Activated T-helper 1 cell treated with anti-CD3 and anti-CD28 coated beads, Interleukin-2, amount 50 U/mL, for 16 hours (primary cell): ENCODE measurements at regions not wholly inside any gene's neighbourhood (a gene's known extent, or its start where the extent isn't known, plus 50 kb on each side); places are given as distances from the start of the nearest gene placed in this dataset.
"Not testable (repeated sequence)": the region's sequence is repeated elsewhere in the genome, so short reads cannot be mapped to it uniquely, and the experiment has no call there.

Source experiments
- DNase-seq, 2 donors: peaks; one replicate each; pipeline ENCODE4 v3.0.0-alpha.2; 2020; ENCODE audit warnings: low read depth in 1 of 2, low spot score in 1 of 2

DNA sequence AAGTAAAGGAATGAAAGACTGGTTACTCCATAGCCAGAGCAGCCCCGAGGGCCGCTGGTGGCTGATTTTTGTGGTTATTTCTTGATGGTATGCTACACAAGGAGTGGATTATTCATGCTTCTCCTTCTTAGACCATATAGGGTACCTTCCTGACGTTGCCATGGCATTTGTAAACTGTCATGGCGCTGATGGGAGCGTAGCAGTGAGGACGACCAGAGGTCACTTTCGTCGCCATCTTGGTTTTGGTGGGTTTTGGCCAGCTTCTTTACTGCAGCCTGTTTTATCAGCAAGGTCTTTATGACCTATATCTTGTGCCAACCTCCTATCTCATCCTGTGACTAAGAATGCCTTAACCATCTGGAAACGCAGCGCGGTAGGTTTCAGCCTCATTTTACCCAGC, 1187.6 kb upstream of the AUTS2 start:
- DNase-seq, result not testable (repeated sequence)

DNA sequence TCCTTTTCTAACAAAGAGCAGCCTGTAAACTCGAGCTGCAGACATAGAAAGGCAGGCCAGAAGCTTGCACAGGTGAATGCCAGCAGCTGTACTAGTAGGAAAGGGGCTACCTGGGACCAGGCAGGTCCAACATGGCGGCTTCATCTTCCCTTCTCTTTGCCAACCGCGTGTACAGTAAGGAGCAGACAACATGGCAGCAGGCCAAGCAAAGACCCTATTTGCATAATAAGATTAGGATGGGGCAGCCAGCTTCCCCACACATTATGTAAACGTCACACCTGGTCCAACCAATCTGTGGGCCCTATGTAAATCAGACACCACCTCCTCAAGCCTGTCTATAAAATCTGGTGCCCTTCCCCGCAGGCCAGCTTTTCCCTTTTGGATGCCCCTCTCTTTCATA, 1186.5 kb upstream of the AUTS2 start:
- no peak for DNase-seq

DNA sequence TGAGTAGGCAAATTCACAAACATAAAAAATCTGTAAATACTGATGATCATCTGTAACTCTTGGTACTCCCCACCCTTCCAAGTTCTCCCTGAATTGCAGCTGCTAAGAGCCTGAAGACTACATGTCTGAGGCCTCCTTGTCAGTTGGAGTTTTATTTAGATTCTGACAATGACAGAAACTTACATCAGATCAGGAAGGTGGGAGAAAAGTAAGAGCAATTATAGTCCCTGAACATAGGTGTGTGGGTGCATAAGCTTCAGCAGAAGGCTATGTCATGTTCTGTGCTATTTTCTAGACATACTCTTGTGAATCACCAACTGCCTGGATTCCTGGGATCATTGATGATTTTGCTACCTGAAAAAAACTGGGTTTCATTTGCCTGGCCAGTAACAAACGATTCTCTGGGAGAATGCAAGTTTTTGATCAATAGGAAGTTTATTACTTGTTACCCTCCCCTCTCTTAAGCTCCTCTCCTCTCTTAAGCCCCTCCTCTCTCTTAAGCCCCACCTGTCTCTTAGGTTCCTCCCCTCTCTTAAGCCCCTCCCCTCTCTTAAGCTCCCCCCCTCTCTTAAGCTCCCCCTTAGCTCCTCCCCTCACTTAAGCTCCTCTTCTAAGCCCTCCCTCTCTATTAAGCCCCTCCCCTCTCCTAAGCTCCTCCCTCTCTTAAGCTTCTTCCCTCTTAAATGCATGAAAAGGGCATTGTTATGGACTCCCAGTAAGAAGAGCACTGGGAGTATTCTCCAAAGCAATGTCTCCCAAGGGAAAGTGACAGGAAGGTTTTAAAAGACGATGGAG, 1183.4 kb upstream of the AUTS2 start:
- DNase-seq, result no peak

DNA sequence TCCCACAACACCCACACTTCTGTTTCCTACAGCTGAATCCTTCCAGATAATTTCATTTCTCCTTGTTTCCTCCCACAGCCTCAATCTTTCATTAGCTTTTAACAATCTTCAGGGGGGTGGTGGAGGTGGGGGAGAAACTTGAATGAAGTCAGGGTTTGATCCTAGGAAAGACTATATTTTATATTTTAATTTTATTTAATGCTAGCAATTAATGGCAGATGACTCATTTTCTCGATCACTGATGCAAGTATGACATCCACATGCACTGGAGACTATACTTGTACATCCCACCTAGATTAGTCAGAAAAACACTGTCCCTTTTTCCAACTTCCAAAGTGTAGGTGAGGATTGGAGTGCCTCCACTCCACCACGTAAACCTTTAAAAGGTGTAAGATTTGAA, 1181.3 kb upstream of the AUTS2 start:
- DNase-seq, result no peak

DNA sequence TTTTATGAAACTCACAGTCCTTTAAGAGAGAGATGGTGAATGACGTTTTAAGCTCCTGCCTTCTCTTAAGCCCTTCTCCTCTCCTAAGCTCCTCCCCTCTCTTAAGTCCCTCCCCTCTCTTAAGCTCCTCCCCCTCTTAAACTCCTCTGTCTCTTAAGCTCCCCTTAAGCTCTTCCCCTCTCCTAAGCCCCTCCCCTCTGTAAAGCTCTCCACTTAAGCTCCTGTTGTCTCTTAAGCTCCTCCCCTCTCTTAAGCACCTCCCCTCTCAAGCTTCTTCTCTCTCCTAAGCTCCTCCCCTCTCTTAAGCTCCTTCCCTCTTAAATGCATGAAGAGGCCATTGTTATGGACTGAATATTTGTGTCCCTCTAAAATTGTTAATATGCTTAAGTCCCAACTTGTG, 1180.6 kb upstream of the AUTS2 start:
- no peak for DNase-seq

DNA sequence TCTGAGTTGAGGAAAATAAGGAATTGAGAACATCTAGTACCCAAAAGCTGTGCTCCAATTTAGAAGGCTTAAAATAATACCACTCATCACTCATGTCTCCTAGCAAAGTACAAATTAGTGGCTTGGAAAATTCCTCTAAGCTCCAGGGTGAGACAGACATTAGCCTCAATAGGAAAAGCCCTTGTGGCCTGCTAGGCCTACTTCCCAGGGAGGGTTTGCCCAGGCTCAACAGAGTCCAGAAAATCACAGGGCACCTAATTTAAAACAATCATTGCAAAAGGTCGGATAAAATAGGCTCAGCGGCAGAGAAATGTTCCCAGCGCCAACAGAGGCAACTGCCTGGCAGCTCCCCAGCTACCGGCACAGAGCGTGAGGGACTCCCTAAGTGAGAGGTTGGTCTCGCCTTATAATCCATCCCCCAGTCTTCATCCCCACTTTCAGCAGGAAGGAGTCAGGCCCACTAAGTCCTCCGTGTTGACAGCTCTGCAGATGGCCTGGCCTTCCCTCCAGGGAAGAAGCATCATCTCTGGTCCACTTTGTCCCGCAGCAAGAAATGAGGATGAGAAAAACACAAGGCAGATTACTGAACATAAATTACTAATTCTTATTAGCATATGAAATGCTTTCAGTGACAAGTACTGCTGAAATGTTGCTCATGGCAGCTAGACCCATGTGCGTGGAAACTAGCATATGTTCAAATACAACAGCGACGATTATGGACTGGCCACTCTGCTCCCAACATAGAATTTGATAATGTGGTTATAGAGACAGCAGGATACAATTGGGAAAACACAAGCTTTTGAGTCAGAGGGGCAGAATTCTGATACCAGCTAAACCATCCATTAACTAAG, 1177.7 kb upstream of the AUTS2 start:
- DNase-seq, result no peak

DNA sequence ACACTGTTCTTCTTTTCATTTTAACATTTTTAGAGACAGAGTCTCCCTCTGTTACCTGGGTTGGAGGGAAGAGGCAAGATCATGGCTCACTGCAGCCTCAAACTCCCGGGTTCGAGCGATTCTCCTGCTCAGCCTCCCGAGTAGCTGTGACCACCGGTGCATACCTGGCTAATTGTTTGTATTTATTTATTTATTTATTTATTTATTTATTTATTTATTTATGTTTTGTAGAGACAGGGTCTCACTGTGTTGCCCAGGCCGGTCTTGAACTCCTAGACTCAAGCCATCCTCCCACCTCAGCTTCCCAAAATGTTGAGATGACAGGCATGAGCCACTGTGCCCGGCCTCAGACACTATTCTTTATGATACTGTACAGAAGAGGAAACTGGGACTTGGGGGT, 1176.6 kb upstream of the AUTS2 start:
- DNase-seq, result no peak

DNA sequence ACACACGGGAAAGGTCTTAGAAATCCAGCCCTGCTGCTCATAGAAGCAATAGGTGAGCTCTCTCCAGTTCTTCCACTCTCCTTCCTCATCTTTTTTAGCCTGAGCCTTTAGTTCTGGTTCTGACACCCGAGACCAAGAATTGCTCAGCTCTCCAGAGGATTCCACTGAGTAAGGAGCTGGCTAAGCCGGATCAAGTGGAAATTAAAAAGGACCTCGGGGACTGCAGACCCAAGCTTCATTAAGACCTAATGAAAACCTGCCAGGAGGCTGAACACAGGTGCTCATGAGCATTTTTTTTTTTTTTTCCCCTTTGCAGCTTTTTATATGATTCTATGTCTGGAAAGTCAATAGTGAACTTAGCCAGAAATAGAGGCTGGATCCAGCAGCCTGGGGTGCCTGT, 1176.0 kb upstream of the AUTS2 start:
- no peak for DNase-seq

DNA sequence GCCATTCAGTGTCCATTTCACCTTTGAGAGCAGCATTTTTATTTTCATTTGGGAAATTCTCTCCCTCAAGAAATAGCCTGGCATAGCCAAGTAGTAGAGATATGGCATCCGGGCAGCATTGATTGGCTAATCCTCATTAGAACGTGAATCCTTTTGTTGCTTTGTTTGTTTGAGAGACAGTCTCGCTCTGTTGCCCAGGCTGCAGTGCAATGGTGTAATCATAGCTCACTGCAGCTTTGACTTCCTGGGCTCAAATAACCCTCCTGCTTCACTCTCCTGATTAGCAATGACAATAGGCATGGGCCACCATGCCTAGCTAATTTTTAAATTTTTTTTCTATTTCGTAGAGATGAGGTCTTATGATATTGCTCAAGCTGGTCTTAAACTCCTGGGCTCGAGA, 1174.9 kb upstream of the AUTS2 start:
- no peak for DNase-seq

DNA sequence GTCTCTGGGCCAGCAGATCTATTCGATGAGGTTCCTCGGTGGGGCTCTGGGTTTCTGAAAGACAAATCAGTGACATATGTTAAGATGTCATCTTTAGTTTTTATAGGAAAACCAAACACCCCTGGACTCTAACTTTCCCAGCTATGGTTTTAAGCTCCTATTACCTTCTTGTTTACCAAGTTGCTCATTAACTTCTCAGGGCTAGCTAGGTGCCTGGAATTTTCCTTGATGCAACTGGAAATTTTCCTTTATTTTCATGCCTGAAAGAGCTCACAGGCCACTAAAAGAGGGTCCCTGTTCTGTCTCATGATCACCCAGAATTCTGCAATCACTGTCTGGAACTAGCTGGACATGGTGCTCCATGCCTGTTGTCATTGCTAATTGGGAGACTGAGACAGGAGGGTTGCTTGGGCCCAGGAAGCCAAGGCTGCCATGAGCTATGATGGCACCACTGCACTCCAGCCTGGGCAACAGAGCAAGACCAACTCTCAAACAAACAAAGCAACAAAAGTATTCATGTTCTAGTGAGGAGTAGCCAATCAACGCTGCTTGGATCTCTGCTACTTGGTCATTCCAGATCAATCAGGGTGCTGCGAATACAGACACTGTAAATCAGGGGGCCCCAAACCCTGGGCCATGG, 1173.5 kb upstream of the AUTS2 start:
- no peak for DNase-seq

DNA sequence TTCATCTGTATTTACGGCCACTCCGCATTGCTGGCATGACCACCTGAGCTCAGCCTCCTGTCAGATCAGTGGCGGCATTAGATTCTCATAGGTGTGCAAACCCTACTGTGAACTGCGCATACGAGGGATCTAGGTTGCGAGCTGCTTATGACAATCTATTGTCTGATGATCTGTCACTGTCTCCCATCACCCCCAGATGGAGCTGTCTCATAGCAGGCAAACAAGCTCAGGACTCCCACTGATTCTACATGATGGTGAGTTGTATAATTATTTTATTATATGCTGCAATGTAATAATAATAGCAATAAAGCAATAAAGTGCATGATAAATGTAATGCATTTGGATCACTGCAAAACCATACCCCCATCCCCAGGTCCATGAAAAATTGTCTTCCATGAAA, 1172.9 kb upstream of the AUTS2 start:
- DNase-seq, result no peak

DNA sequence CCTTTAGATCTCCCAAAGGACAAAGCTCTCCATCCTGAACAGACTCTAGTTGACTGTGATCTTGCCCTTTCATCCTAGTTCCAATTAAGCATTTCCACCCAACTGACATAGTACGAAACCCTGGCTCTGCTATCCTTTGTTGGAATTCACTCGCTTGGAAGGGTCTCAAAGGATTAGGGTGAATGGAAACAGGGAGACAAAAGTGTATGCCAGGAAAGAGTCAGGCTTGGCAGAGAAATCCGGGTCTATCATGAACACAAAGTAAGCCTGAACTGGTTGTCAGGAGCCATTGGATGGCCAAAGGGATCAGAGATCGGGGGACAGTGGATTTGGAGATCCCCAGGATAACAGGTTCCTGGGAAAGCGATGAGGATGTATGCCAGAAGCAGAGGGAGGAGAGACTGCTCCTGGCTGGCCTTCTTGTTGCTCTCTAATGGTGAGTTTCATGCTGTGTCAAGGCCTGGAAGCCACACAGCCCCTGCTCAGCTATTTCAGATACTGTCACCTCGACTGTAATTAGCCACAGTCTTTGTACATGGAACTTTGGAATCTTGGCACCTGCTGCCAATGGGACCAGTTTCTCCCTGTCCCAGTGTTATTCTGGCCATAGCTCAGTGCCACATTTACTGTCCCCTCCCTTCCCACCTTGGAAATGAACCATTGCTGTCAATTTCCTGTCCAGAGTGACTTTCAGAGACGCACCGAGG, 1168.7 kb upstream of the AUTS2 start:
- no peak for DNase-seq

DNA sequence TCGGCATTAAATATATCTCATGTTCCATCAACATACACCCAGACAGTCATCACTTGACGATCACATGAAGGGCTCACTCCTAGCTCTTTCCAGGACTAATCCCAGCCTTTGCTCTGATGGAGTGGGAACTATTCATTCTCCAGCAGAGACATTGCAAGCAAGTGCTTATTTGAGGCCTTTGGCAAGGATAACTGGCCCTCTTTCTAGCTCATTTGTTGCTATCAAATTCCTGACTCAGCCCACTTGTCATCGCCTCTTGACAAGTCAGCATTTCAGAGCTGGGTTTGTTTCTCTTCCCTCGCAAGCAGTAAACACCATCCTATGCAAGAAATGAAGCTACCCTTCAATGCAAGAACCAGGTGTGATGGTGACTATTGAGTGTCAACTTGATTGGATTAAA, 1165.7 kb upstream of the AUTS2 start:
- no peak for DNase-seq

DNA sequence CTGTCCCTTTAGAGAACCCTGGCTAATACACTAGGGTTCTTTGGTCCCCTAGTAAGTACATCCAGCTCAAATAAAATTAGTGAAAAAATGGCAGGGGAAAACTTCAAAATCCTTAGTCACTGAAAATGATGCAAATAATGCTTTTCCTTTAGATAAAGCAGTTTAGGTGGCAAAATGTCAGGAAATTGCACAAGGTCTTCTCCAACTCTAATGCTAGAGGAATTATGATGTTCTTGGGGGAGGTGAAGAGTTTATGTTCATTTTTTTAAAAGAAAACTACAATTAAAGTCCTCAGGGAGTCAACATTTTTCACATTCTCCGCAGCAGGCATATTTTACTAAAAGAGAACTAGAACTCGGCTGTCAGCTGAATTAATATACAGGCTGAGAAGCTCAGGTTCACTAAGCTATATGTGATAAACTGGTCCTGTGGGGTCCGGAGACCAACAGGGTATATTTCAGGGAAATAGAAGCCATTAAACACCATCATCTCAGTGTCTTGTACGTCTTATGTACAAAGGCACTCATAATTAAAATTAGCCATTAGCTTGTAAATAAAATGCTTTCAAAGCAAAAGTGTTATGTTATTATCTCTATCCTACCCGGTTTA, 1164.7 kb upstream of the AUTS2 start:
- DNase-seq, result no peak

DNA sequence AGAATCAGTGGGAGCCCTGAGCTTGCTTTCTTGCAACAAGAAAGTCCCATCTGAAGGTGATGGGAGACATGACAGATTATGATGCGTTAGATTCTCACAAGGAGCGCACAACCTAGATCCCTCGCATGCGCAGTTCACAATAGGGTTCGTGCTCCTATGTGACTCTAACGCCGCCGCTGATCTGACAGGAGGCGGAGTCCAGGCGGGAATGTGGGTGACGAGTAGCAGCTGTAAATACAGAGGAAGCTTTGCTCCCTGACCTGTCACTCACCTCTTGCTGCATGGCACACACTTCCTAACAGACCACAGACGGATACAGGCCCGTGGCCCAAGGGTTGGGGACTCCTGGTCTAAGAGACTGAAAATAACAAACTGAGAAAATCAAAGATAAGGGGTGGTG, 1163.4 kb upstream of the AUTS2 start:
- DNase-seq, result no peak

DNA sequence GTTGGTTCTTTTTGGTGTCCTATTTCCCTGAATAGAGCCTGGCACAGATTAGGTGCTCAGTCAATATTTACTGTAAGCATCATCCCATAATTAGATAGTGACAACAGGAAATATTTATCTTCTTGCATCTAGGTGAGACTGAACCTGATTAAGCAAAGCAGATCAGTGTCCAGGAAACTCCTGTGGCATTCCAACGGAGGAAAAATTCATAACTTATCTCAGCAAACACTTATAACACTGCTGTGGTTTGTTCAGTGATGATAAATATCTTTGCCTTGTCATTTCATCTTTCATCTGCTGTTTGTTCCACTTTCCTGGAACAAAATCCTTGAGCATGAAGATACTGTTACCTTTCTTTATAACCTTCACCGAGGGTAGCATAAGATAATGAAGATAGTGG, 1160.3 kb upstream of the AUTS2 start:
- no peak for DNase-seq

DNA sequence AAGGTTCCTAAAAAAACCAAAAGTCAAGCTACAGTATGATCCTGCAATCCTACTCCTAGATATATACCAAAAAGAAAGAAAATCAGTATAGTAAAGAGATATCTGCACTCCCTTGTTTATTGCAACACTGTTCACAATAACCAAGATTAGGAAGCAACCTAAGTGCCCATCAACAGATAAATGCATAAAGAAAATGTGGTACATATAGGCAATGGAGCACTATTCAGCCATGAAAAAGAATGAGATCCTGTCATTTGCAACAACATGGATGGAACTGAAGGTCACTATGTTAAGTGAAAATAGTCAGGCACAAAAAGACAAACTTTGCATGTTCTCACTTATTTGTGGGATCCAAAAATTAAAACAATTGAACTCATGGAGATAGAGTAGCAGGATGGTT, 1159.5 kb upstream of the AUTS2 start:
- no peak for DNase-seq

DNA sequence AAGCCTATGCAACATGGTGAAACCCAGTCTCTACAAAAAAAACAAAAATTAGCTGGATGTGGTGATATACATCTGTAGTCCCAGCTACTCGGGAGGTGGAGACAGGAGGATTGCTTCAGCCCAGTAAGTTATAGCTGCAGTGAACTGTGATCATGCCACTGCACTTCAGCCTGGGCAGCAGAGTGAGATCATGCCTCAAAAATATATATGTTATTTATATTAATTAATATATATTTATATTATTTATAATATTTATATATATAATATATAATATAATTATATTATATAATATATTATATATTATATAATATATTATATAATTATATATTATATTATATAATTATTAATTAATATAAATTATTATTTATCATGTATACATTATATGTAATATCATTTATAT, 1158.4 kb upstream of the AUTS2 start:
- no peak for DNase-seq

DNA sequence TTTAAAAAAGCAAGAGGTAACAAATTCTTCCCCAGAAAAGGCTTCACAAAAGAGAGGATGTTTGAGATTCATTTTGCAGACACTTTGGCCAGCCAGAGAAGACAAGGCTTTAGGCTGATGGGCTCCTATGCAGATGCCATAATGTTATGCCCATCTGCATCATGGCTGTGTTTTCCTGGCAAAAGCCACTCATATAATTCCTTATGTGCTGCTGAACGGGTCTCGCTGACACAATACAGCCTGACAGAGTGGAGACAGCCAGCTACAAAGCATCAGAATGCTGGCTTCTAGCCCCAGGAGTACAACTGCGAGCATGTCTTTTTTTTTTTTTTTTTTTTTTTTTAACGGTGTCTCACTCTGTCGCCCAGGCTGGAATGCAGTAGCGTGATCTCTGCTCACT, 1157.4 kb upstream of the AUTS2 start:
- DNase-seq, result no peak

DNA sequence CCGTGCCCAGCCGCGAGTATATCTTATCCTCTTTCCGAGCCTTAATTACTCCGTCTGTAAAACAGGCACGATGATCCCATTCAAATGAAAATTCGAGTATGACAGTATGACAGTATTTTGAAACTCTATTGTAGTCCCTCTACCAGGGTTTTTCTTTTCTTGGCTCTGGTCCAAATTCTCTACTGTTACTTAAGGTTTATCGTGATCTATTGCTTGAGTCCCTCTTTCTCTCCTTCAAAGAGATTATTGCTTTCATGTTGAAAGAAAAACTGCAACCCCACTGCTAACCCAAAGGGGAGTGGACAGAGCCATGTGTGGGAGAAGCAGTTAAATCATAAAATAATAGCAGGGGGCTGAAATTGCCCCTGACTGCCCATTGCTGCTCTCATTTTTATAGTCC, 1156.6 kb upstream of the AUTS2 start:
- no peak for DNase-seq
